IPS-NIHi7 (cell line): ENCODE measurements at regions not wholly inside any gene's neighbourhood (a gene's known extent, or its start where the extent isn't known, plus 50 kb on each side); places are given as distances from the start of the nearest gene placed in this dataset.

Source experiments
- DNase-seq: peaks from one replicate; pipeline ENCODE4 v3.0.0; 2012; ENCODE audit warnings: mixed read lengths; ENCODE audit errors: extremely low spot score

- DNase-seq, result no peak
Measured at GRCh38 chr17:77697480-77698400, 260.8 kb upstream of the TNRC6C start.

- DNase-seq, result no peak
Measured at GRCh38 chr17:77698903-77699623, 259.4 kb upstream of the TNRC6C start.

- no peak for DNase-seq
Measured at GRCh38 chr17:77700165-77700881, 258.2 kb upstream of the TNRC6C start.

- DNase-seq, result no peak
Measured at GRCh38 chr17:77701996-77702395, 256.5 kb upstream of the TNRC6C start.

- no peak for DNase-seq
Measured at GRCh38 chr17:77704048-77704815, 254.3 kb upstream of the TNRC6C start.

- no peak for DNase-seq
Measured at GRCh38 chr17:77706938-77707337, 251.6 kb upstream of the TNRC6C start.

GRCh38 chr17:77707546-77707945, 251.0 kb upstream of the TNRC6C start:
- no peak for DNase-seq

GRCh38 chr17:77708049-77708448, 250.5 kb upstream of the TNRC6C start:
- DNase-seq, result no peak

GRCh38 chr17:77708936-77709335, 249.6 kb upstream of the TNRC6C start:
- DNase-seq, result no peak

- DNase-seq, result no peak
Measured at GRCh38 chr17:77709594-77709993, 248.9 kb upstream of the TNRC6C start.

GRCh38 chr17:77712578-77712977, 245.9 kb upstream of the TNRC6C start:
- DNase-seq, result no peak

- DNase-seq, result no peak
Measured at GRCh38 chr17:77716289-77716926, 242.1 kb upstream of the TNRC6C start.

GRCh38 chr17:77717941-77718668, 240.4 kb upstream of the TNRC6C start:
- DNase-seq, result no peak

- DNase-seq, result no peak
Measured at GRCh38 chr17:77718669-77718961, 239.9 kb upstream of the TNRC6C start.

GRCh38 chr17:77719806-77720205, 238.7 kb upstream of the TNRC6C start:
- DNase-seq, result no peak

- DNase-seq, result no peak
Measured at GRCh38 chr17:77720946-77721845, 237.3 kb upstream of the TNRC6C start.

GRCh38 chr17:77721846-77722160, 236.7 kb upstream of the TNRC6C start:
- no peak for DNase-seq

- DNase-seq, result no peak
Measured at GRCh38 chr17:77722366-77722765, 236.1 kb upstream of the TNRC6C start.

GRCh38 chr17:77723071-77723908, 235.2 kb upstream of the TNRC6C start:
- DNase-seq, result no peak
